SK-N-MC (cell line): ENCODE measurements at regions not wholly inside any gene's neighbourhood (a gene's known extent, or its start where the extent isn't known, plus 50 kb on each side); places are given as distances from the start of the nearest gene placed in this dataset.

ENCODE experiments used
- EZH2 ChIP-seq: fragments of 200-600 bp; sonication (generic); IDR thresholded peaks from one replicate; pipeline ENCODE4 v1.6.1; 2017; ENCODE audit warnings: antibody characterized with exemption
- FOXP2 ChIP-seq: optimal IDR thresholded peaks from 2 replicates; pipeline ENCODE3; 2011; ENCODE audit warnings: mild to moderate bottlenecking, moderate library complexity; ENCODE audit not compliant: insufficient read depth; ENCODE audit errors: extremely low read length, control extremely low read depth
- POLR2AphosphoS5 ChIP-seq: IDR thresholded peaks from 2 replicates; pipeline ENCODE4 v1.6.1; 2012; ENCODE audit warnings: mild to moderate bottlenecking, low read depth, low read length, borderline replicate concordance

- TF ChIP-seq EZH2 (no peak), POLR2AphosphoS5 (no peak), FOXP2 (no peak)
Measured at GRCh38 chr7:110593355-110593754, 497.6 kb upstream of the LRRN3 start.
